PC-9 (cell line): ENCODE measurements at regions not wholly inside any gene's neighbourhood (a gene's known extent, or its start where the extent isn't known, plus 50 kb on each side); places are given as distances from the start of the nearest gene placed in this dataset.

Experiments used
- BruUV-seq: library from RNA; stranded (reverse); fragments of 400-500 nt; replicated peaks from 2 replicates; lab custom pipeline; 2021; lab: Mats Ljungman, UMichigan
- CTCF ChIA-PET: fragments of 300-600 bp; sonication (Branson Sonifier 250); formaldehyde crosslinking; loops from one replicate; lab custom pipeline; 2022; ENCODE audit warnings: antibody characterized with exemption; lab: Charles Lee
- POLR2A ChIA-PET: fragments of 300-600 bp; sonication (Branson Sonifier 250); formaldehyde crosslinking; loops from one replicate; lab custom pipeline; 2022; ENCODE audit warnings: antibody characterized with exemption; ENCODE audit not compliant: unreplicated experiment; lab: Charles Lee
- DNase-seq, 2 experiments: peaks; one replicate each; pipeline versions ENCODE4 v3.0.0 to v3.0.0-alpha.2; 2015 to 2022; ENCODE audit warnings: mixed read lengths in 1 of 2
- H2AFZ ChIP-seq: fragments of 200-600 bp; sonication (generic); 2 replicates; pipeline ENCODE4 v1.8.1; 2017; ENCODE audit warnings: antibody characterized with exemption
- H3F3A ChIP-seq: fragments of 200-600 bp; sonication (generic); 2 replicates; pipeline ENCODE4 v1.8.1; 2017; ENCODE audit warnings: antibody characterized with exemption, mild to moderate bottlenecking, low read depth; ENCODE audit not compliant: insufficient read depth
- H3K27ac ChIP-seq: fragments of 200-600 bp; sonication (generic); 2 replicates; pipeline ENCODE4 v1.6.1; 2016; ENCODE audit warnings: mixed run types
- H3K27me3 ChIP-seq: fragments of 200-600 bp; sonication (generic); 2 replicates; pipeline ENCODE4 v1.6.1; 2016; ENCODE audit warnings: low read depth, mixed run types; ENCODE audit not compliant: insufficient read depth
- H3K36me3 ChIP-seq: fragments of 200-600 bp; sonication (generic); 2 replicates; pipeline ENCODE4 v1.6.1; 2016; ENCODE audit warnings: low read depth, mixed run types
- H3K4me1 ChIP-seq: fragments of 200-600 bp; sonication (generic); replicated peaks from 2 replicates; pipeline ENCODE4 v1.6.1; 2016; ENCODE audit warnings: mixed run types; ENCODE audit not compliant: insufficient read depth
- H3K4me2 ChIP-seq: fragments of 200-600 bp; sonication (generic); 2 replicates; pipeline ENCODE4 v1.6.1; 2017; ENCODE audit warnings: mixed run types
- H3K4me3 ChIP-seq: fragments of 200-600 bp; sonication (generic); 2 replicates; pipeline ENCODE4 v1.6.1; 2016; ENCODE audit warnings: mixed run types
- H3K79me2 ChIP-seq: fragments of 200-600 bp; sonication (generic); 2 replicates; pipeline ENCODE4 v1.6.1; 2017; ENCODE audit warnings: low read depth, mixed run types
- H3K9me2 ChIP-seq: fragments of 200-600 bp; sonication (generic); 2 replicates; pipeline ENCODE4 v1.8.1; 2017; ENCODE audit warnings: mild to moderate bottlenecking; ENCODE audit not compliant: insufficient read depth
- H3K9me3 ChIP-seq: fragments of 200-600 bp; sonication (generic); 2 replicates; pipeline ENCODE4 v1.8.1; 2016; ENCODE audit warnings: low read depth; ENCODE audit not compliant: insufficient read depth
- H4K20me1 ChIP-seq: fragments of 200-600 bp; sonication (generic); 2 replicates; pipeline ENCODE4 v1.8.1; 2017; ENCODE audit not compliant: insufficient read depth
- EZH2 ChIP-seq: fragments of 200-600 bp; sonication (generic); IDR thresholded peaks from 2 replicates; pipeline ENCODE4 v1.8.0; 2017; ENCODE audit warnings: antibody characterized with exemption, low read depth
- intact Hi-C: fragments of 100-400 bp; cut with micrococcal nuclease; formaldehyde crosslinking; loops from one replicate; pipeline ENCODE4 v1.10.0; 2022; ENCODE audit not compliant: unreplicated experiment
- TF ChIP-seq, protein P1 (sequence below): fragments of 200-600 bp; sonication (generic); conservative IDR thresholded peaks from 2 replicates; pipeline ENCODE4 v1.6.1; 2017; ENCODE audit warnings: mixed run types, antibody characterized with exemption, mild to moderate bottlenecking, moderate library complexity

DNA sequence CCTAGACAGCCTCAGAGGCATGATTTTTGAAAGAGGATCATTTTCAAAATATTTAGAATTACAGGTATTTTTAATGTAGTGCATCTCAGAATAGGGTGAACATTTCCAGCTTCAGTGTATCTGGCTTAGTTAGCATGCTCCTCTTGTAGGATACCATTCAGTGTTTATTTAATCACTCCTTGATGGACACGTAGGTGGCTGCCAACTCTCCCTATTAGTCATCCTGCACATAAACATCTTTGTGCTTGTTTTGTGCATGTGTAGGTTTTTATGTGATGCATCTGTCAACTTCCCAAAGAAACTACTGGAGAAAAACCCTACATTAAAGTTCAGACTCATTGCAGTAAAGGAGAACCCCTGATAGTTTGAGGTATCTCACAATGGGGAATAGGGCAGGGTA, 52.5 kb upstream of the RBM19 start:
- no peak overlapping the region for H3K4me3 ChIP-seq
- no peaks in the 10 kb centered on the region for H3K9me2 ChIP-seq
- ChIA-PET CTCF (no interaction called here), POLR2A (no interaction called here)
- no peaks in the 10 kb centered on the region for H3F3A ChIP-seq
- peaks cover 32% of the 10 kb centered on the region; the same call in 1 of the 2 replicates for H3K27me3 ChIP-seq
- intact Hi-C loops = no loop called here
- H3K27ac ChIP-seq = no peak overlapping the region
- H4K20me1 ChIP-seq = no peaks in the 10 kb centered on the region; the same call in 1 of the 2 replicates
- H3K9me3 ChIP-seq = no peaks in the 10 kb centered on the region
- TF ChIP-seq EZH2 = no peak
- TF ChIP-seq, protein P1, sequence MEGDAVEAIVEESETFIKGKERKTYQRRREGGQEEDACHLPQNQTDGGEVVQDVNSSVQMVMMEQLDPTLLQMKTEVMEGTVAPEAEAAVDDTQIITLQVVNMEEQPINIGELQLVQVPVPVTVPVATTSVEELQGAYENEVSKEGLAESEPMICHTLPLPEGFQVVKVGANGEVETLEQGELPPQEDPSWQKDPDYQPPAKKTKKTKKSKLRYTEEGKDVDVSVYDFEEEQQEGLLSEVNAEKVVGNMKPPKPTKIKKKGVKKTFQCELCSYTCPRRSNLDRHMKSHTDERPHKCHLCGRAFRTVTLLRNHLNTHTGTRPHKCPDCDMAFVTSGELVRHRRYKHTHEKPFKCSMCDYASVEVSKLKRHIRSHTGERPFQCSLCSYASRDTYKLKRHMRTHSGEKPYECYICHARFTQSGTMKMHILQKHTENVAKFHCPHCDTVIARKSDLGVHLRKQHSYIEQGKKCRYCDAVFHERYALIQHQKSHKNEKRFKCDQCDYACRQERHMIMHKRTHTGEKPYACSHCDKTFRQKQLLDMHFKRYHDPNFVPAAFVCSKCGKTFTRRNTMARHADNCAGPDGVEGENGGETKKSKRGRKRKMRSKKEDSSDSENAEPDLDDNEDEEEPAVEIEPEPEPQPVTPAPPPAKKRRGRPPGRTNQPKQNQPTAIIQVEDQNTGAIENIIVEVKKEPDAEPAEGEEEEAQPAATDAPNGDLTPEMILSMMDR = no peak
- no peak overlapping the region for H2AFZ ChIP-seq
- no peak overlapping the region for H3K4me2 ChIP-seq
- no peaks in the 10 kb centered on the region for H3K36me3 ChIP-seq
- no peaks in the 10 kb centered on the region for H3K4me1 ChIP-seq
- H3K79me2 ChIP-seq = no peaks in the 10 kb centered on the region
- no TSS peak for BruUV-seq
- no peak for DNase-seq
